H54 (cell line): ENCODE measurements at regions not wholly inside any gene's neighbourhood (a gene's known extent, or its start where the extent isn't known, plus 50 kb on each side); places are given as distances from the start of the nearest gene placed in this dataset.
"Not testable (repeated sequence)": the region's sequence is repeated elsewhere in the genome, so short reads cannot be mapped to it uniquely, and the experiment has no call there.

Experiments
- DNase-seq: peaks from one replicate; pipeline ENCODE4 v3.0.0; 2011; ENCODE audit warnings: low spot score, mixed read lengths; ENCODE audit not compliant: insufficient read length
- FAIRE-seq: peaks from 3 replicates; lab custom pipeline; 2011; peaks lifted over from hg19 to GRCh38; lab: Jason Lieb, UNC

- not testable (repeated sequence) for DNase-seq, FAIRE-seq
Measured at GRCh38 chr2:91559886-91560614, 2868.6 kb downstream of the RPIA start.

- not testable (repeated sequence) for FAIRE-seq
Measured at GRCh38 chr2:91562184-91562583, 2870.7 kb downstream of the RPIA start.

GRCh38 chr2:91564700-91565099, 2873.2 kb downstream of the RPIA start:
- not testable (repeated sequence) for DNase-seq, FAIRE-seq

More at GRCh38 chr2:91562184-91562583, 2870.7 kb downstream of the RPIA start:
- not testable (repeated sequence) for DNase-seq

- not testable (repeated sequence) for DNase-seq, FAIRE-seq
Measured at GRCh38 chr2:91565689-91566430, 2874.4 kb downstream of the RPIA start.

GRCh38 chr2:91566611-91567010, 2875.1 kb downstream of the RPIA start:
- not testable (repeated sequence) for FAIRE-seq, DNase-seq

GRCh38 chr2:91567546-91568335, 2876.3 kb downstream of the RPIA start:
- not testable (repeated sequence) for FAIRE-seq, DNase-seq

- not testable (repeated sequence) for DNase-seq, FAIRE-seq
Measured at GRCh38 chr2:91568391-91569338, 2877.2 kb downstream of the RPIA start.

- FAIRE-seq, DNase-seq: not testable (repeated sequence)
Measured at GRCh38 chr2:91571239-91571923, 2879.9 kb downstream of the RPIA start.

GRCh38 chr2:91573018-91573417, 2881.5 kb downstream of the RPIA start:
- DNase-seq, FAIRE-seq: not testable (repeated sequence)

GRCh38 chr2:91573755-91574154, 2882.3 kb downstream of the RPIA start:
- FAIRE-seq, DNase-seq: not testable (repeated sequence)

- not testable (repeated sequence) for DNase-seq, FAIRE-seq
Measured at GRCh38 chr2:91574255-91574654, 2882.8 kb downstream of the RPIA start.

GRCh38 chr2:91575701-91576100, 2884.2 kb downstream of the RPIA start:
- not testable (repeated sequence) for DNase-seq, FAIRE-seq

- DNase-seq, FAIRE-seq: not testable (repeated sequence)
Measured at GRCh38 chr2:91577406-91577805, 2885.9 kb downstream of the RPIA start.

- not testable (repeated sequence) for FAIRE-seq, DNase-seq
Measured at GRCh38 chr2:91578678-91579077, 2887.2 kb downstream of the RPIA start.

GRCh38 chr2:91579555-91579954, 2888.1 kb downstream of the RPIA start:
- FAIRE-seq, DNase-seq: not testable (repeated sequence)

- not testable (repeated sequence) for DNase-seq, FAIRE-seq
Measured at GRCh38 chr2:91580043-91580442, 2888.6 kb downstream of the RPIA start.

GRCh38 chr2:91587098-91587497, 2895.6 kb downstream of the RPIA start:
- FAIRE-seq, DNase-seq: not testable (repeated sequence)

GRCh38 chr2:91587908-91588535, 2896.5 kb downstream of the RPIA start:
- not testable (repeated sequence) for FAIRE-seq, DNase-seq
